ENCODE measurements at regions not wholly inside any gene's neighbourhood (a gene's known extent, or its start where the extent isn't known, plus 50 kb on each side); places are given as distances from the start of the nearest gene placed in this dataset.

- no peak overlapping the region for H2BK5ac ChIP-seq (ENCODE audit: insufficient read length, low read length)
- no peak overlapping the region for H2AK5ac ChIP-seq (ENCODE audit: insufficient read length, low read length)
- Mint-ChIP-seq H3K27ac (no peak overlapping the region; a peak in 1 of 7 replicates), H3K27me3 (ENCODE audit: low read depth) (peaks cover 1% of the 10 kb centered on the region; the same call in 1 of the 2 replicates), H3K9me3 (no peaks in the 10 kb centered on the region), H3K36me3 (ENCODE audit: insufficient read depth in 1 of 3, low read depth in 3 of 3) (no peaks in the 10 kb centered on the region), H3K4me3 (no peak overlapping the region), H3K4me1 (peaks cover 8% of the 10 kb centered on the region in 2 experiments)
- no peak overlapping the region for H2BK20ac ChIP-seq (ENCODE audit: low read depth, low read length, poor library complexity, severe bottlenecking)
- no peak overlapping the region for H2AFZ ChIP-seq (ENCODE audit: low read length)
- no peak overlapping the region for H3K4me2 ChIP-seq (ENCODE audit: insufficient read depth, insufficient read length, low read length)
- no peak overlapping the region for H4K91ac ChIP-seq (ENCODE audit: insufficient read length, low read depth, low read length)
- H4K8ac ChIP-seq (replicated peaks; ENCODE audit: insufficient read length, low read depth, low read length) = no peak overlapping the region
- no peaks in the 10 kb centered on the region for H3K79me1 ChIP-seq (ENCODE audit: insufficient read depth, low read depth, low read length, poor library complexity, severe bottlenecking)
- no peak overlapping the region for H3T11ph ChIP-seq (ENCODE audit: low read length)
- no peak overlapping the region for H2BK15ac ChIP-seq (ENCODE audit: low read depth, low read length)
- no peaks in the 10 kb centered on the region for H3K27me3 ChIP-seq (ENCODE audit: insufficient read depth, low read length)
- H3K23me2 ChIP-seq (ENCODE audit: insufficient read length, low read depth, low read length, poor library complexity, severe bottlenecking) = no peaks in the 10 kb centered on the region
- H4K5ac ChIP-seq (ENCODE audit: insufficient read length, low read depth, low read length) = no peak overlapping the region
- H3K4ac ChIP-seq (ENCODE audit: low read depth, low read length) = no peak overlapping the region
- H4K20me1 ChIP-seq (ENCODE audit: control insufficient read depth, insufficient read depth, insufficient read length) = no peaks in the 10 kb centered on the region
- TF ChIP-seq CTCF (conservative IDR thresholded peaks at IDR 0.05) = no peak
- no peak overlapping the region for H3K9ac ChIP-seq (ENCODE audit: extremely low read depth, insufficient read length, low read length)
- H2BK120ac ChIP-seq (ENCODE audit: low read depth, low read length, poor library complexity, severe bottlenecking) = no peak overlapping the region
- H2BK12ac ChIP-seq (ENCODE audit: insufficient read length, low read depth, low read length) = no peak overlapping the region
- H3K9me3 ChIP-seq (ENCODE audit: control insufficient read depth, low read depth, low read length) = no peaks in the 10 kb centered on the region
- no CpG with 5 or more reads among the region's 2 CpGs for WGBS (ENCODE audit: extremely low coverage, insufficient read length, low lambda C conversion rate)
- H3K14ac ChIP-seq (ENCODE audit: insufficient read depth, low read length) = no peak overlapping the region
- DNase-seq = no peak
- no peaks in the 10 kb centered on the region for H3K79me2 ChIP-seq (ENCODE audit: insufficient read depth, low read length)
- no peak overlapping the region for H3K56ac ChIP-seq (ENCODE audit: insufficient read length, low read depth, low read length)
- no peak overlapping the region for H3K23ac ChIP-seq (ENCODE audit: insufficient read length, low read depth, low read length)
- peaks cover 4% of the 10 kb centered on the region; the same call in 1 of the 2 replicates for H3K4me1 ChIP-seq (ENCODE audit: insufficient read depth, low read length)
- H3K18ac ChIP-seq (ENCODE audit: insufficient read length, low read depth, low read length) = no peak overlapping the region
- H3K27ac ChIP-seq (ENCODE audit: insufficient read length, low read depth, low read length) = no peak overlapping the region
Observed at GRCh38 chr14:58709949-58710348, 72.2 kb downstream of the DACT1 start.
